HEK293 (cell line): ENCODE measurements at regions not wholly inside any gene's neighbourhood (a gene's known extent, or its start where the extent isn't known, plus 50 kb on each side); places are given as distances from the start of the nearest gene placed in this dataset.

Experiments
- CTCF ChIA-PET: fragments of 350-600 bp; formaldehyde crosslinking; extraction: SDS; loops from one replicate; lab custom pipeline; 2021; ENCODE audit warnings: antibody characterized with exemption; lab: Yijun Ruan, JAX
- POLR2A ChIA-PET: fragments of 300-600 bp; formaldehyde crosslinking; extraction: SDS; loops from one replicate; lab custom pipeline; 2020; ENCODE audit warnings: antibody characterized with exemption, inconsistent platforms; lab: Yijun Ruan, JAX
- H3K27ac ChIP-seq: fragments of 200-500 bp; sonication (Bioruptor generic); 2 replicates; pipeline ENCODE4 v1.5.1; 2014; ENCODE audit warnings: low read depth, low read length, control low read depth, inconsistent platforms; ENCODE audit errors: extremely low read depth
- H3K36me3 ChIP-seq, 2 experiments: fragments of 200-500 bp in 1 of 2; sonication (Bioruptor generic) in 1 of 2; 1 replicate in 1 of 2; 2 replicates in 1 of 2; pipeline ENCODE4 v1.5.1; 2014 to 2017; ENCODE audit warnings: inconsistent platforms in 2 of 2, low read length in 2 of 2; ENCODE audit not compliant: control insufficient read depth in 2 of 2, insufficient read depth in 1 of 2
- H3K4me1 ChIP-seq: fragments of 200-500 bp; sonication (Bioruptor generic); 2 replicates; pipeline ENCODE4 v1.5.1; 2014; ENCODE audit warnings: mild to moderate bottlenecking, low read length, inconsistent platforms; ENCODE audit not compliant: control insufficient read depth, insufficient read depth
- H3K4me3 ChIP-seq: 2 replicates; pipeline ENCODE4 v1.5.1; 2011; ENCODE audit warnings: low read depth, mild to moderate bottlenecking, control low read depth, low read length, moderate library complexity
- H3K9me3 ChIP-seq: fragments of 200-500 bp; sonication (Bioruptor generic); 2 replicates; pipeline ENCODE4 v1.5.1; 2014; ENCODE audit warnings: low read depth, low read length, inconsistent platforms; ENCODE audit not compliant: control insufficient read depth, insufficient read depth
- BCL6B ChIP-seq: fragments of 450-650 bp; formaldehyde crosslinking; IDR thresholded peaks from 2 replicates; pipeline ENCODE4 v1.5.1; 2017; ENCODE audit warnings: missing biosample characterization, missing genetic modification characterization
- ELK4 ChIP-seq: IDR thresholded peaks from 2 replicates; pipeline ENCODE4 v1.6.1; 2011; ENCODE audit warnings: mild to moderate bottlenecking, low read depth, low read length, borderline replicate concordance
- HIC1 ChIP-seq: fragments of 450-650 bp; formaldehyde crosslinking; IDR thresholded peaks from 2 replicates; pipeline ENCODE4 v1.5.1; 2016; ENCODE audit warnings: missing biosample characterization, missing genetic modification characterization
- PBX3 ChIP-seq: sonication (generic); formaldehyde crosslinking; IDR thresholded peaks from 2 replicates; pipeline ENCODE4 v1.8.1; 2022; ENCODE audit warnings: mild to moderate bottlenecking, moderate library complexity, missing genetic modification reagents
- RBAK ChIP-seq: fragments of 450-650 bp; formaldehyde crosslinking; IDR thresholded peaks from 2 replicates; pipeline ENCODE4 v1.5.1; 2016; ENCODE audit warnings: missing biosample characterization, missing genetic modification characterization
- ZBTB21 ChIP-seq: fragments of 450-650 bp; formaldehyde crosslinking; IDR thresholded peaks from 2 replicates; pipeline ENCODE4 v1.5.1; 2017; ENCODE audit warnings: missing biosample characterization, missing genetic modification characterization
- ZBTB26 ChIP-seq: fragments of 450-650 bp; formaldehyde crosslinking; optimal IDR thresholded peaks from 2 replicates; pipeline ENCODE3; 2016; ENCODE audit warnings: missing biosample characterization, mild to moderate bottlenecking, missing genetic modification characterization
- ZBTB6 ChIP-seq: fragments of 450-650 bp; formaldehyde crosslinking; IDR thresholded peaks from 2 replicates; pipeline ENCODE4 v1.5.1; 2017; ENCODE audit warnings: missing biosample characterization, missing genetic modification characterization
- ZBTB8A ChIP-seq: fragments of 450-650 bp; formaldehyde crosslinking; IDR thresholded peaks from 2 replicates; pipeline ENCODE4 v1.5.1; 2016; ENCODE audit warnings: missing biosample characterization, missing genetic modification characterization
- ZFP37 ChIP-seq: fragments of 450-650 bp; formaldehyde crosslinking; IDR thresholded peaks from 2 replicates; pipeline ENCODE4 v1.5.1; 2016; ENCODE audit warnings: missing biosample characterization, missing genetic modification characterization
- ZIC2 ChIP-seq: fragments of 450-650 bp; formaldehyde crosslinking; IDR thresholded peaks from 2 replicates; pipeline ENCODE4 v1.5.1; 2016; ENCODE audit warnings: missing biosample characterization, missing genetic modification characterization
- ZNF132 ChIP-seq: fragments of 450-650 bp; formaldehyde crosslinking; IDR thresholded peaks from 2 replicates; pipeline ENCODE4 v1.5.1; 2017; ENCODE audit warnings: missing biosample characterization, missing genetic modification characterization, borderline replicate concordance
- ZNF184 ChIP-seq: fragments of 450-650 bp; IDR thresholded peaks from 2 replicates; pipeline ENCODE4 v1.5.1; 2018; ENCODE audit warnings: missing biosample characterization, mild to moderate bottlenecking, missing genetic modification characterization
- ZNF23 ChIP-seq: fragments of 450-650 bp; formaldehyde crosslinking; IDR thresholded peaks from 2 replicates; pipeline ENCODE4 v1.5.1; 2016; ENCODE audit warnings: missing biosample characterization, missing genetic modification characterization, borderline replicate concordance
- ZNF26 ChIP-seq: fragments of 450-650 bp; formaldehyde crosslinking; IDR thresholded peaks from 2 replicates; pipeline ENCODE4 v1.5.1; 2016; ENCODE audit warnings: missing biosample characterization, missing genetic modification characterization
- ZNF266 ChIP-seq: fragments of 450-650 bp; formaldehyde crosslinking; IDR thresholded peaks from 2 replicates; pipeline ENCODE4 v1.5.1; 2016; ENCODE audit warnings: missing biosample characterization, missing genetic modification characterization, low read depth
- ZNF280C ChIP-seq: fragments of 450-650 bp; formaldehyde crosslinking; IDR thresholded peaks from 2 replicates; pipeline ENCODE4 v1.5.1; 2016; ENCODE audit warnings: missing biosample characterization, missing genetic modification characterization
- ZNF624 ChIP-seq: fragments of 450-650 bp; formaldehyde crosslinking; IDR thresholded peaks from 2 replicates; pipeline ENCODE4 v1.5.1; 2017; ENCODE audit warnings: missing biosample characterization, missing genetic modification characterization
- ZNF658 ChIP-seq: fragments of 450-650 bp; formaldehyde crosslinking; IDR thresholded peaks from 2 replicates; pipeline ENCODE4; 2016; ENCODE audit warnings: missing biosample characterization, missing genetic modification characterization
- ZNF707 ChIP-seq: fragments of 450-650 bp; formaldehyde crosslinking; IDR thresholded peaks from 2 replicates; pipeline ENCODE4 v1.5.1; 2016; ENCODE audit warnings: missing biosample characterization, missing genetic modification characterization

GRCh38 chr2:210762604-210763588 lies 206.5 kb downstream of the CPS1 start:
- TF ChIP-seq HIC1 (tag by site-specific recombination), result no peak
- TF ChIP-seq ZNF624 (tag by site-specific recombination), result no peak
- TF ChIP-seq ZNF26 (tag by site-specific recombination), result no peak
- no peak for TF ChIP-seq ZNF707 (tag by site-specific recombination)
- TF ChIP-seq ZBTB8A (tag by site-specific recombination), result no peak
- no peak for TF ChIP-seq PBX3 (CRISPR knock-in tag)
- TF ChIP-seq ZNF266 (tag by site-specific recombination), result no peak
- no peak for TF ChIP-seq ZBTB26
- Histone ChIP-seq H3K27ac (no peak overlapping the region), H3K4me1 (no peaks in the 10 kb centered on the region), H3K4me3 (no peak overlapping the region), H3K9me3 (no peaks in the 10 kb centered on the region), H3K36me3 (no peaks in the 10 kb centered on the region)
- ChIA-PET POLR2A (no interaction called here), CTCF (no interaction called here)

GRCh38 chr2:210768329-210768910 lies 212.0 kb downstream of the CPS1 start:
- H3K27ac ChIP-seq, result no peak overlapping the region
- H3K4me3 ChIP-seq, result no peak overlapping the region
- H3K4me1 ChIP-seq, result no peaks in the 10 kb centered on the region
- H3K9me3 ChIP-seq, result no peaks in the 10 kb centered on the region
- CTCF ChIA-PET, result no interaction called here
- H3K36me3 ChIP-seq, result no peaks in the 10 kb centered on the region
- POLR2A ChIA-PET, result no interaction called here
- no peak for TF ChIP-seq ZBTB21
- no peak for TF ChIP-seq ZNF184 (tag by site-specific recombination)
- TF ChIP-seq ZNF132 (tag by site-specific recombination), result no peak
- no peak for TF ChIP-seq ELK4
- no peak for TF ChIP-seq ZNF280C (tag by site-specific recombination)
- no peak for TF ChIP-seq RBAK (tag by site-specific recombination)
- no peak for TF ChIP-seq BCL6B (tag by site-specific recombination)
- no peak for TF ChIP-seq ZNF23 (tag by site-specific recombination)
- no peak for TF ChIP-seq ZFP37
- TF ChIP-seq ZNF658 (tag by site-specific recombination), result no peak
- TF ChIP-seq ZBTB6, result no peak
- no peak for TF ChIP-seq ZIC2 (tag by site-specific recombination)
